ENCODE measurements at regions not wholly inside any gene's neighbourhood (a gene's known extent, or its start where the extent isn't known, plus 50 kb on each side); places are given as distances from the start of the nearest gene placed in this dataset.

DNA sequence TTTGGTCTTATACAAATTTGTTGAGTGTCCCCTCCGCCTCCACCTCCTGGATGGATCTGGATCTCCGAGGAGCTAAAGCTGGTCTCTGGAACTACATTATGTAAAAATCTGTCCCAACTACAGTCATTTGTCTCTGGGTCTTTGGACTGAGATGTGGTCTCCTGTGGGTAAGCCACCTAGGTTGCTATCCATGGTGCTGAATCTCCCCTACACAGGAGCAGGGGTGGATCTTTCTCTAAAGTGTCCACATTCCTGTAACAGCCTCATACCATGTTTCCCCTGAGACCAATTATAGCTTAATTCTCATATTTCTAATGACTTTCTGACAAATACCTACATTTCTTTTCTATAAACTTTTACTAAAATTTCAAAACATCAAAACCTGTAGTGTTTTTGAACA lies 625.8 kb downstream of the TAFA4 start:
- no peaks in the 10 kb centered on the region for H4K20me1 ChIP-seq (replicated peaks; ENCODE audit: control insufficient read depth, extremely low read depth, insufficient read depth, low read length)
- no peaks in the 10 kb centered on the region for H3K36me3 ChIP-seq (ENCODE audit: control insufficient read depth in 2 of 2, extremely low read depth in 1 of 2, insufficient read depth in 2 of 2, low read length in 2 of 2)
- no peak for DNase-seq (ENCODE audit: low read depth, low spot score)
- no peak overlapping the region for H3K4me3 ChIP-seq (replicated peaks in 1 of 3; ENCODE audit: insufficient read depth in 1 of 3, low read depth in 1 of 3, low read length in 3 of 3)
- no peak overlapping the region for H3K27ac ChIP-seq (ENCODE audit: insufficient read depth, low read depth, low read length)
- no peak for FAIRE-seq
- intact Hi-C loops (cut with micrococcal nuclease) (no loop called here), dilution Hi-C loops (cut with MboI; ENCODE audit: extremely low pct_ligation_motif_present, low sequenced_read_pairs) (no loop called here)
- TF ChIP-seq, protein P1, sequence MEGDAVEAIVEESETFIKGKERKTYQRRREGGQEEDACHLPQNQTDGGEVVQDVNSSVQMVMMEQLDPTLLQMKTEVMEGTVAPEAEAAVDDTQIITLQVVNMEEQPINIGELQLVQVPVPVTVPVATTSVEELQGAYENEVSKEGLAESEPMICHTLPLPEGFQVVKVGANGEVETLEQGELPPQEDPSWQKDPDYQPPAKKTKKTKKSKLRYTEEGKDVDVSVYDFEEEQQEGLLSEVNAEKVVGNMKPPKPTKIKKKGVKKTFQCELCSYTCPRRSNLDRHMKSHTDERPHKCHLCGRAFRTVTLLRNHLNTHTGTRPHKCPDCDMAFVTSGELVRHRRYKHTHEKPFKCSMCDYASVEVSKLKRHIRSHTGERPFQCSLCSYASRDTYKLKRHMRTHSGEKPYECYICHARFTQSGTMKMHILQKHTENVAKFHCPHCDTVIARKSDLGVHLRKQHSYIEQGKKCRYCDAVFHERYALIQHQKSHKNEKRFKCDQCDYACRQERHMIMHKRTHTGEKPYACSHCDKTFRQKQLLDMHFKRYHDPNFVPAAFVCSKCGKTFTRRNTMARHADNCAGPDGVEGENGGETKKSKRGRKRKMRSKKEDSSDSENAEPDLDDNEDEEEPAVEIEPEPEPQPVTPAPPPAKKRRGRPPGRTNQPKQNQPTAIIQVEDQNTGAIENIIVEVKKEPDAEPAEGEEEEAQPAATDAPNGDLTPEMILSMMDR (IDR thresholded peaks at IDR 0.05; ENCODE audit: extremely low read depth in 1 of 2, insufficient read depth in 1 of 2, low read depth in 1 of 2, low read length in 2 of 2), result no peak
- TF ChIP-seq JUN (IDR thresholded peaks at IDR 0.05; ENCODE audit: borderline replicate concordance, insufficient read depth, insufficient read length, low read depth) (no peak), MAX (IDR thresholded peaks at IDR 0.05; ENCODE audit: insufficient read depth, insufficient read length) (no peak), GATA2 (IDR thresholded peaks at IDR 0.05; ENCODE audit: insufficient read depth, insufficient read length, low read depth, low read length) (no peak), MYC (IDR thresholded peaks at IDR 0.05; ENCODE audit: low read depth, low read length) (no peak), FOS (IDR thresholded peaks at IDR 0.05; ENCODE audit: borderline replicate concordance, insufficient read depth, low read length) (no peak), POLR2A (IDR thresholded peaks at IDR 0.05; ENCODE audit: low read depth, low read length) (no peak), EZH2 (IDR thresholded peaks at IDR 0.05; ENCODE audit: borderline replicate concordance, low read depth, low read length, severe bottlenecking) (no peak), POLR2AphosphoS5 (IDR thresholded peaks at IDR 0.05; ENCODE audit: insufficient read depth, low read depth, low read length) (no peak)
- H3K9ac ChIP-seq (replicated peaks; ENCODE audit: extremely low read depth, insufficient read depth, low read length), result no peak overlapping the region
- no peaks in the 10 kb centered on the region for H3K9me1 ChIP-seq (replicated peaks; ENCODE audit: control insufficient read depth, extremely low read depth, insufficient read depth, low read length)
- H3K27me3 ChIP-seq (ENCODE audit: control insufficient read depth in 2 of 2, insufficient read depth in 2 of 2, low read length in 2 of 2), result no peaks in the 10 kb centered on the region
- ChIA-PET CTCF (no interaction called here), POLR2A (no interaction called here)
- no TSS peak for BruUV-seq (replicated peaks)
- peaks cover 2% of the 10 kb centered on the region for H3K9me3 ChIP-seq (replicated peaks; ENCODE audit: control insufficient read depth, insufficient read depth, low read length)
- no peak overlapping the region for H2AFZ ChIP-seq (ENCODE audit: low read depth, low read length)
- no peaks in the 10 kb centered on the region for H3K79me2 ChIP-seq (ENCODE audit: control insufficient read depth, insufficient read depth, low read length)
- no peaks in the 10 kb centered on the region for H3K4me1 ChIP-seq (ENCODE audit: control insufficient read depth, extremely low read depth, insufficient read depth, low read length)
- H3K4me2 ChIP-seq (ENCODE audit: insufficient read depth, low read length), result no peak overlapping the region

Measured in endothelial cell of umbilical vein (primary cell).